Transverse colon (tissue), 4 donors: ENCODE measurements at regions not wholly inside any gene's neighbourhood (a gene's known extent, or its start where the extent isn't known, plus 50 kb on each side); places are given as distances from the start of the nearest gene placed in this dataset.
"Not testable (repeated sequence)": the region's sequence is repeated elsewhere in the genome, so short reads cannot be mapped to it uniquely, and the experiment has no call there.

Experiments
- DNase-seq: peaks from one replicate; pipeline ENCODE4 v3.0.0-alpha.2; 2019
- H3K27ac ChIP-seq, 4 donors: fragments of 200-600 bp; sonication (generic); 2 replicates each; pipeline ENCODE4 v1.5.1; 2016 to 2018; ENCODE audit warnings: inconsistent platforms in 4 of 4
- H3K27me3 ChIP-seq: fragments of 200-600 bp; sonication (generic); 2 replicates; pipeline ENCODE4 v1.5.1; 2017; ENCODE audit warnings: inconsistent platforms
- H3K36me3 ChIP-seq, 4 donors: fragments of 200-600 bp; sonication (generic); 2 replicates each; pipeline ENCODE4 v1.5.1; 2017 to 2019; ENCODE audit warnings: inconsistent platforms in 4 of 4
- H3K4me1 ChIP-seq, 4 donors: fragments of 200-600 bp; sonication (generic); 2 replicates each; pipeline ENCODE4 v1.5.1; 2017 to 2020; ENCODE audit warnings: inconsistent platforms in 4 of 4
- H3K4me3 ChIP-seq, 4 donors: fragments of 200-600 bp; sonication (generic); 1 replicate in 1 of 4; 2 replicates in 3 of 4; pipeline versions ENCODE4 v1.5.1 to v1.6.1; 2017 to 2019; ENCODE audit warnings: inconsistent platforms in 4 of 4
- H3K9me3 ChIP-seq, 2 donors: fragments of 200-600 bp; sonication (generic); 2 replicates each; pipeline ENCODE4 v1.5.1; 2017 to 2019; ENCODE audit warnings: inconsistent platforms in 2 of 2
- EP300 ChIP-seq: sonication (generic); formaldehyde crosslinking; IDR thresholded peaks from one replicate; pipeline ENCODE4 v1.6.1; 2017; ENCODE audit warnings: antibody characterized with exemption, low read depth
- POLR2A ChIP-seq: fragments of 450-650 bp; IDR thresholded peaks from one replicate; pipeline ENCODE4 v1.6.1; 2016; ENCODE audit warnings: antibody characterized with exemption, mild to moderate bottlenecking, moderate library complexity
- POLR2AphosphoS5 ChIP-seq, 3 donors: sonication (generic); formaldehyde crosslinking; IDR thresholded peaks; one replicate each; pipeline ENCODE4 v1.6.1; 2016; ENCODE audit warnings: antibody characterized with exemption in 3 of 3
- WGBS, 2 donors: methylation state at CpG; one replicate each; pipeline ENCODE4 v1.1.5; 2018; ENCODE audit warnings: low coverage in 1 of 2; 5-methylcytosine and 5-hydroxymethylcytosine counted together
- in situ Hi-C, 4 donors: fragments of 200-750 bp; cut with MboI; loops; one replicate each; pipeline versions ENCODE4 v1.15.0 to v1.15.1; 2017; ENCODE audit warnings: low sequenced_read_pairs in 3 of 4, low pct_ligation_motif_present in 1 of 4, low pct_unique_long_range_greater_than_20kb in 1 of 4
- intact Hi-C: fragments of 100-400 bp; cut with DNase I; formaldehyde crosslinking; loops from one replicate; pipeline ENCODE4 v1.15.1; 2023; ENCODE audit warnings: low total_unique reads
- TF ChIP-seq, protein P1 (sequence below), 5 experiments: fragments of 200-600 bp in 3 of 5; fragments of 450-650 bp in 2 of 5; sonication (generic) in 3 of 5; IDR thresholded peaks; 1 replicate in 2 of 5; 2 replicates in 3 of 5; pipeline ENCODE4 v1.5.1; 2016 to 2017; ENCODE audit warnings: antibody characterized with exemption in 5 of 5, inconsistent platforms in 3 of 5, mild to moderate bottlenecking in 2 of 5, moderate library complexity in 1 of 5

DNA sequence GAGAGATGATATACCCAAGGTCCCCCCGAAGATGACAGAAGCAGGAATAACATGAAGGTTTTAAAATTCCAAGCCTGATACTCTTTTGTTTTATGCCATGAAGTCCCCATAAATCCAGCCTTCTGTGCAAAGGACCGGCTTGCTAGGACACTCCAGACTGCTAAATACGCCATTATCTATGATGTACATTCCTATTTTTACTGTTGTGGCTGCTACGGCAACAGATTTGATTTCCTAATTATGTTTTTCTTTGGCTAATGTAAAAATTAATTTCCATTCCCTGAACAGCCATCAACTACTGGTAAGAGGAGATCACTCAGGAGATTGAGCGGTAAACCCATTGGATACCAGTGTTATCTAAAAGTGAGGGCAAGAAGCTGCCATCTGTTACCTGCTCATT is 1090.8 kb downstream of the TYW1 start:
- in situ Hi-C loops (no loop called here), intact Hi-C loops (no loop called here)

DNA sequence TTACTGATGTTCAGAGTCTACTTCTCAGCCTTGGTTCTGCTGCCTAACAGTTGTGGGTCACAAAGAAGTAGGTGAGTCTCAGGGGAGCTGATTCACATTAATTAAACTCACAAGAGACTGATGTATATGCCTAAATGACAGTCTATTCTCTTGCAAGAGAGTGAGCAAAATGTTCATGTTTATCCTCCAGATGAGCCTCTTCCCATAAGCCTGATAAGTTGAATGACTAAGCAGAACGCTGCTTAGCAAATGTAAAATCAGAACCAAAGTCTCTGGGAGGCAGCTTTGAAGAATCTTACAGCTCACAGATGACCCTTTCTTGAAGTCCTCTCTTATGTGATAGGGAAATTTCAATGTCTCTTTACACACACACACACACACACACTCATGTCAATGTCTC is 1092.2 kb downstream of the TYW1 start:
- WGBS, 2 donors: 78% methylated on average over 1 of the region's 1 CpG; no CpG with 5 or more reads in 1 of the 2 donors
- TF ChIP-seq POLR2AphosphoS5 (IDR thresholded peaks at IDR 0.05) (no peak), EP300 (no peak), POLR2A (no peak)
- TF ChIP-seq, protein P1, sequence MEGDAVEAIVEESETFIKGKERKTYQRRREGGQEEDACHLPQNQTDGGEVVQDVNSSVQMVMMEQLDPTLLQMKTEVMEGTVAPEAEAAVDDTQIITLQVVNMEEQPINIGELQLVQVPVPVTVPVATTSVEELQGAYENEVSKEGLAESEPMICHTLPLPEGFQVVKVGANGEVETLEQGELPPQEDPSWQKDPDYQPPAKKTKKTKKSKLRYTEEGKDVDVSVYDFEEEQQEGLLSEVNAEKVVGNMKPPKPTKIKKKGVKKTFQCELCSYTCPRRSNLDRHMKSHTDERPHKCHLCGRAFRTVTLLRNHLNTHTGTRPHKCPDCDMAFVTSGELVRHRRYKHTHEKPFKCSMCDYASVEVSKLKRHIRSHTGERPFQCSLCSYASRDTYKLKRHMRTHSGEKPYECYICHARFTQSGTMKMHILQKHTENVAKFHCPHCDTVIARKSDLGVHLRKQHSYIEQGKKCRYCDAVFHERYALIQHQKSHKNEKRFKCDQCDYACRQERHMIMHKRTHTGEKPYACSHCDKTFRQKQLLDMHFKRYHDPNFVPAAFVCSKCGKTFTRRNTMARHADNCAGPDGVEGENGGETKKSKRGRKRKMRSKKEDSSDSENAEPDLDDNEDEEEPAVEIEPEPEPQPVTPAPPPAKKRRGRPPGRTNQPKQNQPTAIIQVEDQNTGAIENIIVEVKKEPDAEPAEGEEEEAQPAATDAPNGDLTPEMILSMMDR (IDR thresholded peaks at IDR 0.05): no peak
- H3K27ac ChIP-seq: no peak overlapping the region

More for the DNA sequence above, 1090.8 kb downstream of the TYW1 start:
- no peak overlapping the region for H3K27ac ChIP-seq
- no peaks in the 10 kb centered on the region for H3K27me3 ChIP-seq
- H3K36me3 ChIP-seq: no peaks in the 10 kb centered on the region
- WGBS, 2 donors: 90 to 91% methylated on average over 2 to 5 of the region's 5 CpGs
- no peak overlapping the region for H3K4me3 ChIP-seq
- TF ChIP-seq EP300 (no peak), POLR2AphosphoS5 (IDR thresholded peaks at IDR 0.05) (no peak), POLR2A (no peak)
- TF ChIP-seq, protein P1 (IDR thresholded peaks at IDR 0.05): no peak
- no peak for DNase-seq
- no peaks in the 10 kb centered on the region for H3K4me1 ChIP-seq
- H3K9me3 ChIP-seq: peaks cover 2 to 4% of the 10 kb centered on the region in 2 donors

DNA sequence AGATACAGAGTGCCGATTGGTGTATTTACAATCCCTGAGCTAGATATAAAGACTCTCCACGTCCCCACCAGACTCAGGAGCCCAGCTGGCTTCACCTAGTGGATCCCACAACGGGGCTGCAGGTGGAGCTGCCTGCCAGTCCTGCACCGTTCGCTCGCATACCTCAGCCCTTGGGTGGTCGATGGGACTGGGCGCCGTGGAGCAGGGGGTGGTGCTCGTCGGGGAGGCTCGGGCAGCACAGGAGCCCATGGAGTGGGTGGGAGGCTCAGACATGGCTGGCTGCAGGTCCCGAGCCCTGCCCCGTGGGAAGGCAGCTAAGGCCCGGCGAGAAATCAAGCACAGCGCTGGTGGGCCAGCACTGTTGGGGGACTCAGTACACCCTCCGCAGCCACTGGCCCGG is 1093.6 kb downstream of the TYW1 start:
- DNase-seq, H3K27ac ChIP-seq, H3K9me3 ChIP-seq, H3K36me3 ChIP-seq, H3K4me3 ChIP-seq, intact Hi-C loops, H3K27me3 ChIP-seq, H3K4me1 ChIP-seq, in situ Hi-C loops: not testable (repeated sequence)
- 91% methylated on average over 13 of the region's 19 CpGs; no CpG with 5 or more reads in 1 of the 2 donors for WGBS, 2 donors

More for the DNA sequence above, 1092.2 kb downstream of the TYW1 start:
- Histone ChIP-seq H3K4me3 (no peak overlapping the region), H3K36me3 (no peaks in the 10 kb centered on the region), H3K4me1 (no peaks in the 10 kb centered on the region), H3K27me3 (no peaks in the 10 kb centered on the region), H3K9me3 (peaks cover 2 to 4% of the 10 kb centered on the region in 2 donors)
- no peak for DNase-seq
- intact Hi-C loops (no loop called here), in situ Hi-C loops (no loop called here)

DNA sequence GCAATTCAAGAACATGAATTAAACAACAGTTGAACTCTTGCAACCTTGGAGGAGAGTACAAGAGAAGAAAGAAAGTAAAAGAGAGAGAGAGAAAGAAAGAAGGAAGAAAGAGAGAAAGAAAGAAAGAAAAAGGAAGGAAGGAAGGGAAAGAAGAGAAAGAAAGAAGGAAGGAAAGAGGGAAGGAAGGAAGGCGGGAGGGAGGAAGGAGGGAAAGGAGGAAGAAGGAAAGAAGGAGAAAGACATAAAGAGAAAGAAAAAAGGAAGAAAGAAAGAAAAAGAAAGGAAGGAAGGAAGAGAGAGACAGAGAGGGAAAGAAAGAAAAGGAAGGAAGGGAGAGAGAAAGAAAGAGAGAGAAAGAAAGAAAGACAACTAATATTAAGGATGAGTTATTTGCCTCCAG is 1106.7 kb downstream of the TYW1 start:
- WGBS, 2 donors: 94 to 100% methylated on average over 1 of the region's 1 CpG
- in situ Hi-C loops (no loop called here), intact Hi-C loops (no loop called here)
- Histone ChIP-seq H3K9me3 (no peaks in the 10 kb centered on the region), H3K4me1 (no peaks in the 10 kb centered on the region), H3K27ac (no peak overlapping the region), H3K27me3 (no peaks in the 10 kb centered on the region), H3K36me3 (no peaks in the 10 kb centered on the region), H3K4me3 (no peak overlapping the region)
- no peak for TF ChIP-seq POLR2A
- TF ChIP-seq EP300: no peak
- no peak for TF ChIP-seq POLR2AphosphoS5 (IDR thresholded peaks at IDR 0.05)
- TF ChIP-seq, protein P1 (IDR thresholded peaks at IDR 0.05): no peak
- DNase-seq: no peak

DNA sequence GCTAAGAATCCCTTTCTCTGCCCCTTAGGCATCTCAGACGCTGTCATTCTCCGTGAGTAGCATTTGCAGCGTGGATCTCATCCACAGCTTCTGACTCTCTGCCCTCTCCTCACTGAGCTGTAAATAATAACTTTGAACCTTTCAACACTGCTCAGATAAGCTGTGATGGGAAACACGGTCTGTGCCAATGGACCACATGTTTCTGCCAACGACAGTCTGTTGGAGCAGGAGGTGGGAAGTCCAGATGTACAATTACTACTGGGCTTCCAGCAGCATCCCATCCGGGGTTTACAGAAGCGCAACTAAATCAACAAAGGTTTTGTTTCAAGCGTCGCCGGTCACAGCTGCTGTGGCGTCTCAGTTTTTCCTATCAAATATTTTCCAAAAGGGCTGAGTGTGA is 1110.6 kb downstream of the TYW1 start:
- 57 to 81% methylated on average over 3 to 11 of the region's 11 CpGs for WGBS, 2 donors
- Histone ChIP-seq H3K9me3 (no peaks in the 10 kb centered on the region), H3K4me3 (no peak overlapping the region), H3K4me1 (no peaks in the 10 kb centered on the region), H3K36me3 (no peaks in the 10 kb centered on the region), H3K27me3 (no peaks in the 10 kb centered on the region), H3K27ac (no peak overlapping the region)
- intact Hi-C loops: no loop called here
- no peak for TF ChIP-seq POLR2AphosphoS5 (IDR thresholded peaks at IDR 0.05)
- TF ChIP-seq, protein P1 (IDR thresholded peaks at IDR 0.05): no peak
- TF ChIP-seq POLR2A: no peak
- no peak for TF ChIP-seq EP300
- DNase-seq: no peak
- in situ Hi-C loops: no loop called here
